ENCODE measurements at regions not wholly inside any gene's neighbourhood (a gene's known extent, or its start where the extent isn't known, plus 50 kb on each side); places are given as distances from the start of the nearest gene placed in this dataset.

DNA sequence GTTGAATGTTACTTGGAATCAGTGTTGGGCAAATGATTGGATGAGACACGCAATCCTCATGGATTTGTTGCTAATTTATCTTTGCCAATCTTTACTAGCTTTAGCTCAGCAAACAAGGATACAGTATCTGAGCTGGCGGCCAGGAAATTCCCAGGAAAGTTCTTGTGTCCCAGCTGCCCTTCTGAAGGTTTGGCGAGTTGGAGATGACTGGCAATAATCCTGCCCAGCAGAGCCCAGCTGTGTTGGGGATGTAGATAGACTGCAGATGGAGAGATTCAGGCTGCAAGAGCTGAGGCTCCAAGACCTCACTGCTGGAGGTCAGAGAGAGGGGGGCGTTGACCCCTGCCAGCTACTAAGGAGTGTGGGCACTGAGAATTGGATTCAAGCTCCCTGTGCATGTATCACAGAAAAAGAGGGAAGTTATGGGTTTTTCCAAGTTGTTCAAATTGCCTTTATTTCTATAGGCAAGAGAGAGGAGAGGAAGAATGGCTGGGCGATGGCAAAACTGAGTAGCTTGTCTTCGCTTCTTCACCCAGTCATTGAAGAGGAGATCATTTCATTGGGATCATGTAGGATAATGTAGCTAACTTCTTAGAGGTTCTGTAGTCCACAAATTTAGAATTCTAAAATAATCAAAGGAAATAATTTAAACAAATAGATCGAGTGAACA lies 506.8 kb upstream of the LRATD1 start:
- TF ChIP-seq EZH2 (IDR thresholded peaks at IDR 0.05; ENCODE audit: low read length) = no peak
- TF ChIP-seq, protein P1, sequence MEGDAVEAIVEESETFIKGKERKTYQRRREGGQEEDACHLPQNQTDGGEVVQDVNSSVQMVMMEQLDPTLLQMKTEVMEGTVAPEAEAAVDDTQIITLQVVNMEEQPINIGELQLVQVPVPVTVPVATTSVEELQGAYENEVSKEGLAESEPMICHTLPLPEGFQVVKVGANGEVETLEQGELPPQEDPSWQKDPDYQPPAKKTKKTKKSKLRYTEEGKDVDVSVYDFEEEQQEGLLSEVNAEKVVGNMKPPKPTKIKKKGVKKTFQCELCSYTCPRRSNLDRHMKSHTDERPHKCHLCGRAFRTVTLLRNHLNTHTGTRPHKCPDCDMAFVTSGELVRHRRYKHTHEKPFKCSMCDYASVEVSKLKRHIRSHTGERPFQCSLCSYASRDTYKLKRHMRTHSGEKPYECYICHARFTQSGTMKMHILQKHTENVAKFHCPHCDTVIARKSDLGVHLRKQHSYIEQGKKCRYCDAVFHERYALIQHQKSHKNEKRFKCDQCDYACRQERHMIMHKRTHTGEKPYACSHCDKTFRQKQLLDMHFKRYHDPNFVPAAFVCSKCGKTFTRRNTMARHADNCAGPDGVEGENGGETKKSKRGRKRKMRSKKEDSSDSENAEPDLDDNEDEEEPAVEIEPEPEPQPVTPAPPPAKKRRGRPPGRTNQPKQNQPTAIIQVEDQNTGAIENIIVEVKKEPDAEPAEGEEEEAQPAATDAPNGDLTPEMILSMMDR (optimal IDR thresholded peaks at IDR 0.05 in 1 of 3, IDR thresholded peaks at IDR 0.05 in 1 of 3, conservative IDR thresholded peaks at IDR 0.05 in 1 of 3; ENCODE audit: extremely low read depth in 1 of 3, insufficient read depth in 2 of 3, low read length in 3 of 3) = no peak
